NOMO-1 treated with dmso at 0.1 percent for 144 hours (cell line): ENCODE measurements at regions not wholly inside any gene's neighbourhood (a gene's known extent, or its start where the extent isn't known, plus 50 kb on each side); places are given as distances from the start of the nearest gene placed in this dataset.

Source experiments
- DNase-seq: peaks from one replicate; lab custom pipeline; 2025; ENCODE audit not compliant: unreplicated experiment; lab: John Stamatoyannopoulos, UW

- DNase-seq: peak; percentile 12
These were observed 402.8 kb upstream of the JAG1 start for GRCh38 chr20:11076434-11077105.

- DNase-seq: no peak
These were observed 403.4 kb upstream of the JAG1 start for GRCh38 chr20:11077226-11077625.

GRCh38 chr20:11080010-11080409 is 406.2 kb upstream of the JAG1 start:
- no peak for DNase-seq

GRCh38 chr20:11080781-11081377 is 407.1 kb upstream of the JAG1 start:
- DNase-seq: no peak

- no peak for DNase-seq
These were observed 410.0 kb upstream of the JAG1 start for GRCh38 chr20:11083841-11084240.

- DNase-seq: no peak
These were observed 410.7 kb upstream of the JAG1 start for GRCh38 chr20:11084508-11084907.

- DNase-seq: no peak
These were observed 413.2 kb upstream of the JAG1 start for GRCh38 chr20:11086970-11087369.

- DNase-seq: no peak
These were observed 417.0 kb upstream of the JAG1 start for GRCh38 chr20:11090751-11091150.

- no peak for DNase-seq
These were observed 417.7 kb upstream of the JAG1 start for GRCh38 chr20:11091511-11091910.

- no peak for DNase-seq
These were observed 418.4 kb upstream of the JAG1 start for GRCh38 chr20:11092151-11092550.

- DNase-seq: no peak
These were observed 420.4 kb upstream of the JAG1 start for GRCh38 chr20:11094196-11094595.

- no peak for DNase-seq
These were observed 420.9 kb upstream of the JAG1 start for GRCh38 chr20:11094711-11095110.

GRCh38 chr20:11098888-11099287 is 425.1 kb upstream of the JAG1 start:
- no peak for DNase-seq

- no peak for DNase-seq
These were observed 427.4 kb upstream of the JAG1 start for GRCh38 chr20:11101243-11101642.

- no peak for DNase-seq
These were observed 427.9 kb upstream of the JAG1 start for GRCh38 chr20:11101696-11102095.

- no peak for DNase-seq
These were observed 430.1 kb upstream of the JAG1 start for GRCh38 chr20:11103866-11104265.

GRCh38 chr20:11108102-11108810 is 434.5 kb upstream of the JAG1 start:
- DNase-seq: no peak

- DNase-seq: no peak
These were observed 436.7 kb upstream of the JAG1 start for GRCh38 chr20:11110535-11110934.

GRCh38 chr20:11111191-11111590 is 437.4 kb upstream of the JAG1 start:
- no peak for DNase-seq

- no peak for DNase-seq
These were observed 439.0 kb upstream of the JAG1 start for GRCh38 chr20:11112832-11113231.

GRCh38 chr20:11114382-11114781 is 440.6 kb upstream of the JAG1 start:
- no peak for DNase-seq

GRCh38 chr20:11117808-11118528 is 444.2 kb upstream of the JAG1 start:
- no peak for DNase-seq
